ENCODE measurements at regions not wholly inside any gene's neighbourhood (a gene's known extent, or its start where the extent isn't known, plus 50 kb on each side); places are given as distances from the start of the nearest gene placed in this dataset.

DNA sequence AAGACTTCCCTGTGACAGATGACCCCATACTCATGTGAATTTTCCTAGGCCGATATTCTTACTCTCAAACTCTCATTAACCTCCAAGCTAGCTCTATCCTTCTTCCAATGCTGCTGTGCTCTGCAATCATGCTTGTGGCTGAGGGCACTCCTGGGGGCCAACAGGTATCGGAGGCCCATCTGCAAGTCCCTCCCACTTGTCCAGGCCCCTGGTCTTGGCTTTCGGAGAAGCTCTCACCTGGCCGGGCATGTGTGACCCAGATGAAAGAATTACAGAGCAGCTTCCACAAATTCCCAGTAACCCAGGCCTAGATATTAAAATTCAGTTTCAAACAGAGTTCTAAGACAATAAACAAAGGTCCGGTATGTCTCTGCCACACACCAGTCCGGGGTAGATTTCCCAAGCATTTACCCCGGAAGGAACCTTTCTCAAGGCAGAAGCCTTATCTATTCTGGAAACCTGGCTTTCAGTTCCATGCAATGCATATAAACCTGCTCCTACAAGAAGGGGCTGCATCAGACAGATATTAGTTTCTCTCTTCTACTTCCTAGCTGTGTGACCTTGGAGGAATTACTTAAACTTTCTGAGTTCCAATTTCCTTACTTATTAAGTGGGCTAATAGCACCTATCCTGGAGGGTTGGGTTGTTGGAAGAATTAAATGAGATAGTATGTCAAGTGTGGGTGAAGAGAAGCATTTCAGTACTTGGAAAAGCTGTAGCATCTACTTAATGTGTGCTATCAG, 270.8 kb downstream of the PTTG2 start:
- DNase-seq = no peak

DNA sequence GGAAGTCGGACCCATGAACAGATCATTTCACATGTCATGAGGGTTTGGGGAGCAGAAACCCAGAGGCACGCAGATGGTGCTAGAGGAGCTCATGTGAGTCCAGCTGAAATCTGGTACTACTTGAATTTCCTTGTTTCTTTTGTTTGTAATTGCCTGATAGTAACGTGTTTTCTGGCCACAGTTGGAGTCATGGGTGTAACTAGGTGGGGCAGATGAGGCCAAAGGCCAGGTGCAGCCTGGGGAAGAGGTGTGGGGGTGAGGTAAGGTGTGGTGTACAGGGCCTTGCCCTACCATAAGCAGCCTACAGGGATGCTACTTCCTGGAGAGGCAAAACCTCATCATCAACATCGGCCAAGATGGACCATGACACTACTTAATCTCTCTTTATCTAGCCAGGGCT, 271.4 kb downstream of the PTTG2 start:
- DNase-seq = no peak

DNA sequence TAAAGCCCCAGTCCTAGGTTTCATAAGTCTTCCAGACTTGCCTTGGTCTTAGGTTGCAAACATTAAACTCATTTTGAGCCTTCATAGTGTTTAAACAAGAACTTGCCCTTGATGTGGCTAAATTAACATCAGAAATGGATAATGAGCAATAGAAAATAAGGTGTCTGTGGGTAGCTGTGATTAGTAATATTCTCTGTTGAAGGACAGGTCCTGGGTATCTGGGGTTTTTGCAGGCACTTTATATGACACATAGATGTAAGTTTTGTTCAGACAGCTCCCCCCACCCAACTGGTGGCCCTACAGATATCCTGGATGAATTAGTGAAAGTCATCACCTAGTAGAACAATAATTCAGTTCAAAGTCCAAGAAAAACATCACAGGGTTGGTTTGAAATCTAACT, 272.5 kb downstream of the PTTG2 start:
- DNase-seq = no peak

DNA sequence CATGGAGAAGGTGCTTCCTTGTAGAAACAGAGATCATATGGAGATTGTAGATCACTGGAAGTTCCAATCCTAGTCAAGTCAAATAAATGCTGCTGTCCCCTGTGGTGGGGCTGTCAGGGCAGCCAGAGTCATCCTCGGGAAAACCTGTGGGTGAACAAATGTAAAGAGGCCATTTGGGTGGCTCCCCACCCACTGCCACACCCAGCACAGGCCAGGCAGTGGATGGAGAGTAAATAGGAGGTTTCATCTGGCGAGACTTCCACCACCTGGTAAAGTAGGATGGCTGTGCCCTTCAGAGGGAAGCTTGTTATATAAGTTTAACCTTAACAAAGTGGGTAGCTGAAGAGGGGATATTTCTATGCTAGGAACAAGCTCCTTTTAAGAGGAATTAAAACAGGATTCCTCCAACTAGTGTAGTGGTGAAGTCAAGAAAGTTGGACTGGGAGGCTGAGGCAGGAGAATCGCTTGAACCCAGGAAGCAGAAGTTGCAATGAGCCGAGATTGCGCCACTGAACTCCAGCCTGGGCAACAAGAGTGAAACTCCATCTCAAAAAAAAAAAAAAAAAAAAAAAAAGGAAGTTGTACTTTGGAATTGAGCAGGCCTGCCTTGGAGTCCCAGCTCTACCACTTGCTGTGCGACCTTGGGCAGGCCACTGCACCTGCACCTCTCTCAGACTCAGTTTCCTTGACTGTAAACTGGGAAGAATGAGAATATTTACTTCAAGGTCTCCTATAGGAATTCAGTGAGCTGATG, 273.7 kb downstream of the PTTG2 start:
- no peak for DNase-seq

DNA sequence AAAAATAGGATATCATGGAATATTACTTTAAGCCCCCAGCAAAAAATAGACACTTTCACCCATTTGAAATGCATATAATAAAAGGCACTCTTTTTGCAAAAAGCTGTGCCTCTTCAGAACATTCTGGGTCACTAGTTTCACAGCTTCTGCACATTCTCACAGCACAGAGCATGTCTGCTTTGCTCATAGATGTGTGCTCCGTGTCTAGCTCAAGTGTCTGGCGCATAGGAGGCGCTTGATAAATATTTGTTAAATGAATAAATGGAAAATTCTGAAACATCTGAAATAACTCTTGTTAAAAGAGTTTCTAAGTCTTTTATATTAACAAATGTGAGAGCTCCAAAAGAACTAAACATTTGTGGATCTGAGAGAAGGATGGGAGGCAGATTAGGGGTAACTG, 275.2 kb downstream of the PTTG2 start:
- DNase-seq = no peak

DNA sequence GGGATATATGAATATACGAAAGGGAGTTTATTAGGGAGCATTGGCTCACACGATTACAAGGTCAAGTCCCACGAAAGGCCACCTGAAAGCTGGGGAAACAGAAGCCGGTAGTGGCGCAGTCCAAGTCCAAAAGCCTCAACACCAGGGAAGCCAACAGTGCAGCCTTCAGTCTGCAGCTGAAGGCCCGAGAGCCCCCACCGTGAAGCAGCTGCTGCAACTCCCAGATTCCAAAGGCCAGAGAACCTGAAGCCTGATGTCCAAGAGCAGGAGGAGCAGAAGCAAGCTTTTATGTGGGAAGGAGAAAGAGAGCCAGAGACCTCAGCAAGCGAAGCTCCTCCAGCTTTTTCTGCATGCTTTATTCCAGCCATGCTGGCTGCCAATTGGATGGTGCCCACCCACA, 275.8 kb downstream of the PTTG2 start:
- DNase-seq = no peak

DNA sequence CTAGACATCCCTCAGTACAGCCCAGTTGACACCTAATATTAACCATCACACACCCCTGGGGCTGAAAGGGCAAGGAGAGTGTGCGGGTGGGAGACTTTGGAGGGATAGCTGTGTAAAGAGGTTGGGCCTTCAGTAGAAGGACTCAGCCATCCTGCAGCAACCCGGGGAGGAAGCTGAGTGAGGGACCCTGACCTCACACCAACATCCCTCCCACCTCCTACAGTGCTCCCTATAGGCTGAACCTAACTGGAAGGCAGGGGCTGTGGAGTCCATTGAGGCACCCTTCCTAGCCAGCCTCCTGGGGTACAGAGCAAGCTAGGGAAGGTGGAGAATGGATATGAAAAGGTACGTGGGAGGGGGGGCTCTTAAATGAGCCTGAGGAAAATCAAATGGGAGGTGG, 276.3 kb downstream of the PTTG2 start:
- DNase-seq = no peak

DNA sequence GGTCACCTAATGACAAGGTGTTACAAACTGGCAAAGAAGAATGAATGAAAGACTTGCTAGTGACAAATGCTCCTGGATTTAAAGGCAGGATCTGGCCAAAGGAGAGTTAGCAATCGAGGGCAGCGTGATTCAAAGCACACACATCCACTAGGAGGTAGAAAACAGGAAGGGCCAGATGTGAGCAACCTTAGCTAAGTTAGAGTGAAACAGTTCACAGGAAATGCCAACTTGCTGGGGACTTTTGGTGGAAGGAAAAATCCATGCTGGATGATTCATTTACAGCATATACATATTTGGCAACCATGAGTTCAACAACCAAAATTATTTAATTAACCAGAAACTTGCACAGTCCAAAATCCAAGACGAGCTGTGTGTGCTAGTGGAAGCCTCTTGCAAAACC, 276.9 kb downstream of the PTTG2 start:
- DNase-seq = no peak

DNA sequence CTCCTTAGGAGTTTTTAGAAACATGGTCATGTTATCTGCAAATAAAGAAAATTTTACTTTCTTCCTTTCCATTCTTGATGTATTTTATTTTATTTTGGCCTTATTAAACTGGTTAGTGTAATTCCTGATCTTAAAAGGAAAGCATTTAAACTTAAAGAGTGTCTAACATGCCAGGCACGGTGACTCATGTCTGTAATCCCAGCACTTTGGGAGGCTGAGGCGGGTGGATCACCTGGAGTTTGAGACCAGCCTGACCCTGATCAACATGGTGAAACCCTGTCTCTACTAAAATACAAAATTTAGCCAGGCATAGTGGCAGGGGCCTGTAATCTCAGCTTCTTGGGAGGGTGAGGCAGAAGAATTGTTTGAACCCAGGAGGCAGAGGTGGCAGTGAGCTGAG, 281.3 kb downstream of the PTTG2 start:
- no peak for DNase-seq

DNA sequence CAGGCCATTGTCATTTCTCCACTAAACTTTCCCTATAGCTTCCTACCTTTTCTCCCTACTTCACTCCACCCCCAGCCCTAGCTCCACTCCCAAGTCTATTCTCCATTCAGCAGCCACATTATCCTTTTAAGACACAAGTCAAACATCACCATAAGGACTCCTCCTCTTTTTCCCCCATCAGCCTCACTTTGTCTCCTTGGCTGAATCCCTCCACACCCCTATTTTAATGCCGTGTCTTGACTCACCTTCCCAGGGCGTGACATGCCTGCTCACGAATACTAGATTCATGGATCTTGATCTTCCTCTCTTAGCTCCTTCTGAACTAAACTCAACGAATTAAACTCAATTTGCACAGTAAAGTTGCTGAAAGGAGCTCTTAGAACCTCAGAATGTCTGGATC, 281.9 kb downstream of the PTTG2 start:
- no peak for DNase-seq

DNA sequence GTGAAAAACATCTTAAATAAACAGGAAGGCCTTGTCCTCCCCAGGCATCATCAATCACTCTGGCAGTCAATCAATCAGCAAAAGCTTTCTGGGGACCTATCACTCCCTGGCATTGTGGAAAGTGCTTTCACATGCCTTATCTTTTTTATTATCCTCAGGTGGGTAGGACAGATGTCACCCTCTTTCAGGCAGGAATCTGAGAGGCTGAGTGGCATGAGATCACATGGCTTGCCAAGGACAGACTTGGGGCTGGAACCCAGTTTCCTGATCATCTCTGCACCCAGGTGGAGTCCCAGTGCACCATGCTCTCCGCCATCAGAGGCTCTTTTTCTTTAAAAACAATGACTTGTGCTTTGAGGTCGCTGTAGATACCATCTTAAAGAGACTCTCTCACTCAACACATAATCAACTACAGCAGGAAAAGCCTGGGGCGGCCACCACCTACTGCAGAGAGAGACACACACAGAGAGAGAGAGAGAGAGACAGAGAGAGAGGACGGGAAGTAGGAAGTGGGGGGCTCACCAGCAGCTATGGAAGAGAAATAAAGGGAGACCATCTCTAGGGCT, 282.7 kb downstream of the PTTG2 start:
- DNase-seq = no peak

DNA sequence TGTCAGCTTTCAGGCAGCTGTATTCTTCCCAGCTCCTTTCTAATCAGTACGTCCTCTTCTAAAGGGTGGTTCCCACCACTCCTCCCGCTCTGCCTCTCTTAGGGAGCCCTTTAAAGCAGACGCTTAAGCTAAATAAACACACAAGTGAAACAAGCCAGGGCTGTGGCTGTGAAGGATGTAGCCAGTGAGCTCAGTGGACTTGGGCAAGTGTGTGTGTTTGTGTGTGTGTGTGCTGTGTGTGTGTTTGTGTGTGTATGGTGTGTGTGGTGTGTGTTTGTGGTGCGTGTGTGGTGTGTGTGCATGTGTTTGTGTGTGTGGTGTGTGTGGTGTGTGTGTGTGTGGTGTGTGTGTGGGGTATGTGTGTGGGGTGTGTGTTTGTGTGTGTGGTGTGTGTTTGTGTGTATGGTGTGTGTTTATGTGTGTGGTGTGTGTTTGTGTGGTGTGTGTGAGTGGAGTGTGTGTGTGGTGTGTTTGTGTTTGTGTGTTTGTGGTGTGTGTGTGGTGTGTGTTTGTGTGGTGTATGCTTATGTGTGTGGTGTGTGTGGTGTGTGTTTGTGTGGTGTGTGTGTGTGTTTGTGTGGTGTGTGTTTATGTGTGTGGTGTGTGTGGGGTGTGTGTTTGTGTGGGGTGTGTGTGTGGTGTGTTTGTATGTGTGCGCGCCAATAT, 283.3 kb downstream of the PTTG2 start:
- no peak for DNase-seq

DNA sequence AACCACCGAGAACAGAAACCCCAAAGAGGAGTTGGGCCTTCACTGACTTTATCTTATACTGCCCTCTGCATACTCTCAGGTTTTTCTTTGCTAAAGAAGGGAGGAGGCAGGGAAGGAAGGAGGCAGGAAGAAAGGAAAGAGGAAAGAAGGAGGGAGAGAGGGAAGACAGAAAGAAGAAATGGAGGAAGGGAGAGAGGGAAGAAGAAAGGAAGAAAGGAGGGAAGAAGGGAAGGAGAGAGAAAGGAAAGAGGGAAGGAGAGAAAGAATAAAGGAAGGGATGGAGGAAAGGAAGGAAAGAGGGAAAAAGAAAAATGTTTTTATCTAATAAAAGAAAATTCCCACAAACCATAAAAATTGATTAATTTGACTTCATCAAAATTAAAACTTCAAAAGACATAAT, 294.6 kb downstream of the PTTG2 start:
- DNase-seq = no peak

DNA sequence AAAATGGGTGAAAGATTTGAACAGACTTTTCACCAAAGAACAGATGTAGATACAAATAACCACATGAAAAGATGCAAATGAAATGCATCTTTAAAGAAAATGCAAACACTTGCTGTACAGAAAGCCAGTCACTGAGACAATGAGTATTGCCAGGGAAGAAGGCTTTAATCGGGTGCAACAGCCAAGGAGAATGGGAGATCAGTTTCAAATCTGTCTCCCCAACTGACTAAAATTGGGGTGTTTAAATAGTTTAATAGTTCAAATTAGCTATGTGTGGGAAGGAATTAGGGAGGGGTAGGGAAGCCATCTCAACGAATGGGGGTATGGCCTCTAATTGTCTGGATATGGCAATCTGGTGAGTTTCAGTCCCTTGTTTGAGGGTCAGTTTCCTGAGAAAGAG, 295.4 kb downstream of the PTTG2 start:
- DNase-seq = no peak

DNA sequence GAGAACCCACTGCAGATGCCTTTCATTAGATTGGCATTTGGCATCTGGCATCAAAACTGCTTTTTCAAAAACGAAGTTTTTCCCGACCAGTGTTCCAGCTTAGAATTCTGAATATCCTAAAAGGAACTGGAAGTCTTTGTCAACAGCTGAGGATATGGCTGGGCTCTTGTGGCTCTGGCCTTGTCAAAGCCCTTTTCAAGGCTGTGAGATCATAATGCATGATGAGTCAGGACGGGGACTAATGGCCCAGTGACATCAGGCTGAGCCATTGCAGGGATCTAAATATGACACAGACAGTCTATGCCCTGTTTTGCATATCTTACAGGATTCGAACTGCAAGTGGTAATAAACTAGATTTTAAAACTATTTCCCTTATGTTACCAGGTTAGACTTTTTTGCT, 306.4 kb downstream of the PTTG2 start:
- DNase-seq = no peak

DNA sequence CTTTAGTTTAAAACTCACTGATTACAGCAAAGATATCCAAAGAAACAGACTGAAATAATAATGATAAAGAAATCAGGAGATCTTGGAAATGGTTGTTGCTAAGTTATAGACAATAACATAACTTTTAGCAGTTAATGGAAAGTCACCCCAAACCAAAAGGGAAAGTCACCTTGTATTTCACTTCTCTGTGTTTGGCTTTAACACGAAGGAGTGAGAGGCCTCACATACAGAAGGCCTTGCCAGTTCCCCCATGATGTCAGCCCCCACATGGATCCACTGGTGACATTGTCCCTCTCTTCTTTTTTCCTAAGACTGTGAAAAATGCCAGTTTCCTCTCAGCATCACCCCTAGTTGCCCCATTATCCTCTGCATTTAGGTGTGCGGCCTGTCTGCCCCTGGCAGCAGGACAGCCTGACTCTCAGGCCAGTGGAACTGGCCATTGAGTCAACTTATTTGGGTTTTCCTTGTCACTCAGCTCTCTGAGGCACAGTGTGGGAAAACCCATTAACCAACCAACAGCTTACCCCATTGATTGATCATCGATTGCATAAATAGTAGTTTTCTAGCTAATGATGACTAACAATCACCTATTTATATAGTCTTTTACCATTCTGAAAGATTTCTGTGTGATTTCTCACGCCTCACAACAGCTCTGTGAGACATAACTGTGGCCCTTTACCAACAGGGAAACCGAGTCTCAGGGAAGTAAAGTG, 308.1 kb downstream of the PTTG2 start:
- no peak for DNase-seq

DNA sequence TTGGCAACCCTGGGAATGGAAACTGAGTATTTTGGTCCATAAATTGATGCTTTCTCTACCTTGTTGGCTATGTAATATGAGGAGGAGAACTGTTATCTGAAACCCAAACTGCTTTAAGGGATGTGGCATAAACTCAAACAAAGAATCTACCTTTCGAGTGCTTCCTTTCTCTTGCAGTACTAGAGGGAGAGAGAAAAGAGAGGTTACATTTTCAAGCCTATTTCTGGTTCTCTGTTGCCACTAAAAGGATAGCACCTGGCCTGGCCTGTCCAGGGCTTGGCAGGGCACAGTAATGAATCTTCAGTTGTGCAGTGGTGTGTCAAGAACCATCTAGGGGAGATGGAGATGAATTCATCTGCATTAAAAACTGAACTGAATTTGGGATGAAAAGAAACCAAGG, 308.6 kb downstream of the PTTG2 start:
- DNase-seq = no peak

DNA sequence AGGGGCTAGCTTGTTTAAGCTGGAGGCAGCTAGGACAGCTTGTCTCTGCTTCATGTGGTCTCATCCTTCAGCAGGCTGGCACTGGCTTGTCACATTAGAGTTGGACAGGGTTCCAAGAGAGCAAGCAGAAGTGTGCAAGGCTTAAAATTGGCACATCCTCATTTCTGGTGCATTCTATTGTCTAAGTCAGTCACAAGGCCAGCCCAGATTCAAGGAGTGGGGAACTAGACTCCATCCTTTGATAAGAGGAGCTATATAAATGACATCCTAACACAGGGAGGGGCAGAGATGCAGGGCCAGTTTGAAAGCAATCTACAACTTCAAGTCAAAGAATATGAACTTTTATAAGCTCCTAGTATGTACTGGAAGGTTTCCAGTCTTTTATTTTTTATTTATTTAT, 313.2 kb downstream of the PTTG2 start:
- no peak for DNase-seq

DNA sequence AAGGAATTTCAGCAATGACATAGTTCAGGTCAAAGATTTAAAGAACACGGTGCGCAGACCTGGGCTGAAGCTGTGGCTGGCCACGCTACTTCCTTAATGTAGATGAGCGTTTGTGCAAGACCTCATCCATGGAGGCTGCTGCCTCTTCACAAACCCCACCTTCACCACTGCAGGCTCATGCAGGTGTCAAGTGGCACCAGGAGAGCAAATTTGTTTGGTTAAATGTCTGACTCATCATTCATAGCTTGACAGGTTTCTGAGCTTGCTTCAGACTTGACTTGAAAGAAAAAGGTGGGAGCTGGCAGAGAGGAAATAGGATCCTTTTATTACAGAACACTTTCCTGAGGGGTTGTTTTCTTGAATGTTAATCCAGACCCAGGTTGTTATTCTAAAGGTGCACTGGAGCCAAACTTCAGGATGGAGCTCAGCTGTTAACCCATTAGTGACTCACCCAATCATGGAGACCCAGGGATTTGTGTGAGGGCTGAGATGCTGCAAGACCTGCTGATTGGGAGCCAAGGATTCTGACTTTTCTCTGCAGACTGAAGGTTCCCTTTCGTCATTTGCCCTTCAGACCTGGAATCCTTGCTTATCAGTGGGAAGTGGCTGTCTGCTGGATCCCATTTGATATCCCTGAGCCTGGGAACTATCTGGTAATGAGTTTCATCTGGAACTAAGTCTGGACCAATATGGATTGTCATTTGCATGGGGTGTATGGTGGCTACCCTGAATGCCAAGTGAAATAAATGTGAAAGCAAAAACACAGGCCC, 315.3 kb downstream of the PTTG2 start:
- DNase-seq = no peak

DNA sequence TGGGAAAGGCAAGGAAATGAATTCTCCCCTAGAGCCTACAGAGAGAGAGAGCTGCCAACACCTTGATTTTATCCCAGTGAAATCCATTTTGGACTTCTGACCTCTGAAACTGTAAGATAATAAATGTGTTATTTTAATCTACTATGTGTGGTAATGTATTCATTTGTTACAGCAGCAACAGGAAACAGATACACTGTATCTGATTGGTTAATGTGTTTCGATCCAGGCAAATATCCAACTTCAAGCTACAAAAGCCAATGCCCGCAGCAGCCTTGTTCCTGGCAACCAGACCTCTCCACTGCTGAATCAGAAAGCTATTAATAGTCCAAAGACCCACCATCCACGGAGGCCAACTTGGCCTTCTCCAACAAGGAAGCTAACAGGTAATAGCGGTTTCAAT, 318.1 kb downstream of the PTTG2 start:
- no peak for DNase-seq

DNA sequence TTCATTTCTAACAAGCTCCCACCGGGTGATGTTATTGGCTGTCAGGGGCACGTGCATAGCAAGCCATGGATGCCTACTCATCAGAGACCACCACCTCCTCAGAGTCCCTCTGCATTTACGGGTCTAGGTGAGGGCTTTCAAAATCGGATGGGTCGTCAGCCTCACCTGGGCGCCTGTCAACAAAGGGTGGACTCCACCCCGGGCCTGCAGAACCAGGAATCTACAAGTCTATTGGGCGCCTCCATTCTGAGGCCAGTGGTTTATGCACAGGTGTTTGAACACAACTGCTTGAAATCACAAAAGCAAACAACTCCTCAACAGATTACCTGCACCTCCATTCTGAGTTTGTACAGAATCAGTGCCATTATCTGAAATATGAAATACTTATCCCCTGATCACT, 318.9 kb downstream of the PTTG2 start:
- no peak for DNase-seq

DNA sequence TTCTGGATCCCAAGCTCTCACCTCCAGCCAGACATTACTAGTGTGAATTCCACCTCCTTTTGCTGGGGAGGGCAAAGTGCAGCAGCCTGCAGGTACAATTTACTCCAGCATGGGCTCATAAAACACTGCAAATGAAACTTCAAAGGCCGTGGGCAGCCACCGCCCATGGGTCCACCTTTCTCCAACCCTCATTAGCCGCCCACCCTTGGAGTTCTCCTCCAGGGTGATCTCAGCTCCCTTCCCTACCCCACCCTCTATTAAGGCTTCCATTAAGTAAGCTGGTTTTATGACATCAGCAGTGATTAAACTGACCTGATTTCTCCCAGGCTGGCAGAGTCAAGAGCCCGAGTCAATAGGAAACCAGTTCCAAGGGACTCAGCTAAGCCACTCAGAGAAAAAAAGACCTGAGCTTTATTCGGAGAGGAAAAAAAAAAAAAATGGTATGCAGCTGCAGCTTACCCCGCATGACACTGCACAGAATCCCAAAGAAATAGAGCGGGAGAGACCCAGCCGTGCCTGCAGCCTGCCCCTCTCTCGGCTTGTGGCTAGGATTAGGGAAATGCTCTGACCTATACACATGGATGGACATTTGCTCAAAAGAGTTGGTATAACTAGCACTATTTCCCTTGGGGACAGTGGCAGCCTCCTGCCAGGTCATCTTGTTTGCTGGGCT, 319.6 kb downstream of the PTTG2 start:
- no peak for DNase-seq

Measured in NCI-H1105 (cell line).